Choroid plexus epithelial cell (primary cell): ENCODE measurements at regions not wholly inside any gene's neighbourhood (a gene's known extent, or its start where the extent isn't known, plus 50 kb on each side); places are given as distances from the start of the nearest gene placed in this dataset.
A peak's percentile ranks its signal among the peaks of the same experiment; 100 is the strongest.
"Not testable (repeated sequence)": the region's sequence is repeated elsewhere in the genome, so short reads cannot be mapped to it uniquely, and the experiment has no call there.

Experiments used
- DNase-seq: peaks from one replicate; pipeline ENCODE4 v3.0.0-alpha.2; 2010; ENCODE audit warnings: low read depth
- H3K4me3 ChIP-seq: 2 replicates; pipeline ENCODE4 v1.5.1; 2011; ENCODE audit warnings: low read depth, mild to moderate bottlenecking, control low read depth, low read length, moderate library complexity
- CTCF ChIP-seq: conservative IDR thresholded peaks from 2 replicates; pipeline ENCODE4 v1.5.1; 2011; ENCODE audit warnings: low read depth, mild to moderate bottlenecking, control low read depth, inconsistent platforms, low read length, moderate library complexity

- no peak for TF ChIP-seq CTCF
- no peak overlapping the region for H3K4me3 ChIP-seq
- DNase-seq = no peak
Observed at GRCh38 chr20:48124960-48125359, 339.7 kb upstream of the SULF2 start.

- DNase-seq = no peak
- no peak for TF ChIP-seq CTCF
- no peak overlapping the region for H3K4me3 ChIP-seq
Observed at GRCh38 chr20:48124181-48124782, 339.0 kb upstream of the SULF2 start.

- TF ChIP-seq CTCF = no peak
- DNase-seq = no peak
- H3K4me3 ChIP-seq = no peak overlapping the region
Observed at GRCh38 chr20:48120120-48120519, 334.8 kb upstream of the SULF2 start.

- DNase-seq, H3K4me3 ChIP-seq: not testable (repeated sequence)
Observed at GRCh38 chr20:48119389-48119788, 334.1 kb upstream of the SULF2 start.

GRCh38 chr20:48115502-48115901 lies 330.2 kb upstream of the SULF2 start:
- H3K4me3 ChIP-seq = no peak overlapping the region
- TF ChIP-seq CTCF = no peak
- peak; percentile 25 for DNase-seq

- H3K4me3 ChIP-seq = no peak overlapping the region
- no peak for TF ChIP-seq CTCF
- DNase-seq = peak; percentile 80
Observed at GRCh38 chr20:48107560-48107959, 322.3 kb upstream of the SULF2 start.

GRCh38 chr20:48106428-48106827 lies 321.1 kb upstream of the SULF2 start:
- no peak for TF ChIP-seq CTCF
- H3K4me3 ChIP-seq = no peak overlapping the region
- peak; percentile 17 for DNase-seq

GRCh38 chr20:48105526-48105925 lies 320.2 kb upstream of the SULF2 start:
- no peak overlapping the region for H3K4me3 ChIP-seq
- no peak for TF ChIP-seq CTCF
- DNase-seq = no peak
